CD14-positive monocyte (primary cell): ENCODE measurements at regions not wholly inside any gene's neighbourhood (a gene's known extent, or its start where the extent isn't known, plus 50 kb on each side); places are given as distances from the start of the nearest gene placed in this dataset.
"Not testable (repeated sequence)": the region's sequence is repeated elsewhere in the genome, so short reads cannot be mapped to it uniquely, and the experiment has no call there.

ENCODE experiments used
- DNase-seq, 3 donors: peaks; one replicate each; pipeline ENCODE4 v3.0.0-alpha.2; 2011 to 2022
- H2AFZ ChIP-seq: 2 replicates; pipeline ENCODE4 v1.6.0; 2012; ENCODE audit warnings: mild to moderate bottlenecking, low read depth, low read length, inconsistent platforms; ENCODE audit not compliant: insufficient read depth, poor library complexity, severe bottlenecking
- H3K27ac ChIP-seq, 2 donors: 1 replicate in 1 of 2; 2 replicates in 1 of 2; pipeline ENCODE4 v1.5.1; 2012 to 2013; ENCODE audit warnings: low read length in 2 of 2, control low read depth in 1 of 2, inconsistent platforms in 1 of 2, low read depth in 1 of 2, mild to moderate bottlenecking in 1 of 2
- H3K27me3 ChIP-seq, 2 donors: one replicate each; pipeline versions ENCODE4 v1.6.0 to v1.6.1; 2011 to 2013; ENCODE audit warnings: low read length in 2 of 2; ENCODE audit not compliant: control insufficient read depth in 2 of 2, insufficient read depth in 2 of 2
- H3K36me3 ChIP-seq, 2 donors: replicated peaks in 1 of 2; 1 replicate in 1 of 2; 2 replicates in 1 of 2; pipeline versions ENCODE4 v1.5.1 to v1.6.1; 2012 to 2013; ENCODE audit warnings: low read length in 2 of 2, control low read depth in 1 of 2, inconsistent platforms in 1 of 2, mild to moderate bottlenecking in 1 of 2; ENCODE audit not compliant: insufficient read depth in 2 of 2, control insufficient read depth in 1 of 2
- H3K4me1 ChIP-seq, 2 donors: 1 replicate in 1 of 2; 2 replicates in 1 of 2; pipeline versions ENCODE4 v1.5.1 to v1.6.1; 2012 to 2013; ENCODE audit warnings: low read length in 2 of 2, control low read depth in 1 of 2, inconsistent platforms in 1 of 2, mild to moderate bottlenecking in 1 of 2, moderate library complexity in 1 of 2; ENCODE audit not compliant: insufficient read depth in 2 of 2, control insufficient read depth in 1 of 2
- H3K4me2 ChIP-seq: replicated peaks from 2 replicates; pipeline ENCODE3; 2012; ENCODE audit warnings: low read length, moderate library complexity, mild to moderate bottlenecking; ENCODE audit not compliant: poor library complexity, severe bottlenecking; ENCODE audit errors: extremely low read depth
- H3K4me3 ChIP-seq, 3 experiments: fragments of 200-600 bp in 1 of 3; sonication (generic) in 1 of 3; replicated peaks in 1 of 3; 1 replicate in 2 of 3; 2 replicates in 1 of 3; pipeline ENCODE4 v1.5.1; 2011 to 2013; ENCODE audit warnings: low read length in 3 of 3, mild to moderate bottlenecking in 3 of 3, control low read depth in 2 of 3, low read depth in 2 of 3, inconsistent platforms in 1 of 3, moderate library complexity in 1 of 3
- H3K79me2 ChIP-seq: 2 replicates; pipeline ENCODE4 v1.6.0; 2012; ENCODE audit warnings: mild to moderate bottlenecking, control low read depth, inconsistent platforms, low read length, moderate library complexity; ENCODE audit not compliant: insufficient read depth
- H3K9ac ChIP-seq: 2 replicates; pipeline ENCODE4 v1.6.0; 2017; ENCODE audit warnings: low read length, mild to moderate bottlenecking; ENCODE audit not compliant: insufficient read depth, poor library complexity, severe bottlenecking
- H3K9me3 ChIP-seq, 2 donors: replicated peaks in 1 of 2; 1 replicate in 1 of 2; 2 replicates in 1 of 2; pipeline versions ENCODE4 v1.5.1 to v1.6.1; 2012 to 2013; ENCODE audit warnings: low read length in 2 of 2, control low read depth in 1 of 2; ENCODE audit not compliant: control insufficient read depth in 1 of 2, insufficient read depth in 1 of 2
- H4K20me1 ChIP-seq: 2 replicates; pipeline ENCODE4 v1.6.0; 2012; ENCODE audit warnings: mild to moderate bottlenecking, low read length, control low read depth, moderate library complexity; ENCODE audit not compliant: insufficient read depth
- H3K27ac Mint-ChIP-seq, 7 donors: one replicate each; pipeline ENCODE4 v1.8.0; 2020; ENCODE audit warnings: mild to moderate bottlenecking in 7 of 7, mixed read lengths in 7 of 7, moderate library complexity in 6 of 7, inconsistent platforms in 2 of 7
- H3K27me3 Mint-ChIP-seq, 3 donors: one replicate each; pipeline ENCODE4 v1.8.0; 2021 to 2022; ENCODE audit warnings: low read depth in 3 of 3, mild to moderate bottlenecking in 3 of 3, mixed read lengths in 3 of 3, moderate library complexity in 3 of 3, inconsistent platforms in 1 of 3
- H3K36me3 Mint-ChIP-seq, 2 donors: one replicate each; pipeline ENCODE4 v1.8.0; 2020; ENCODE audit warnings: mixed read lengths in 2 of 2, inconsistent platforms in 1 of 2, mild to moderate bottlenecking in 1 of 2
- H3K4me1 Mint-ChIP-seq: one replicate; pipeline ENCODE4 v1.8.0; 2020; ENCODE audit warnings: mild to moderate bottlenecking, mixed read lengths
- H3K4me3 Mint-ChIP-seq, 2 donors: one replicate each; pipeline ENCODE4 v1.8.0; 2020; ENCODE audit warnings: mild to moderate bottlenecking in 2 of 2, mixed read lengths in 2 of 2, moderate library complexity in 1 of 2
- H3K9me3 Mint-ChIP-seq, 7 donors: one replicate each; pipeline ENCODE4 v1.8.0; 2020 to 2022; ENCODE audit warnings: mixed read lengths in 7 of 7, mild to moderate bottlenecking in 6 of 7, moderate library complexity in 6 of 7, inconsistent platforms in 2 of 7
- CTCF ChIP-seq: fragments of 200-600 bp; IDR thresholded peaks from one replicate; pipeline ENCODE4 v1.8.0; 2022; ENCODE audit warnings: antibody characterized with exemption, mild to moderate bottlenecking
- WGBS: methylation state at CpG from one replicate; pipeline ENCODE4 v1.1.5; 2013; ENCODE audit warnings: missing lambda C conversion rate; ENCODE audit not compliant: insufficient coverage; 5-methylcytosine and 5-hydroxymethylcytosine counted together
- intact Hi-C, 2 donors: fragments of 100-400 bp; cut with micrococcal nuclease; formaldehyde crosslinking; loops; one replicate each; pipeline versions ENCODE4 v1.15.0 to v1.15.1; 2023

- H3K9ac ChIP-seq, H3K4me1 ChIP-seq, H3K27ac Mint-ChIP-seq, H2AFZ ChIP-seq, intact Hi-C loops, H3K36me3 ChIP-seq, H3K79me2 ChIP-seq, H3K27me3 ChIP-seq, H3K4me3 ChIP-seq, H3K36me3 Mint-ChIP-seq, H4K20me1 ChIP-seq, H3K9me3 ChIP-seq, H3K4me2 ChIP-seq, H3K9me3 Mint-ChIP-seq, H3K4me3 Mint-ChIP-seq, H3K4me1 Mint-ChIP-seq, H3K27me3 Mint-ChIP-seq, H3K27ac ChIP-seq: not testable (repeated sequence)
- peak in 1 of 3 donors; percentile 2 for DNase-seq
- peak; percentile 71 for TF ChIP-seq CTCF
- WGBS = no CpG with 5 or more reads among the region's 3 CpGs
Measured at GRCh38 chr1:46878173-46878782, 63.0 kb downstream of the CYP4A11 start.

DNA sequence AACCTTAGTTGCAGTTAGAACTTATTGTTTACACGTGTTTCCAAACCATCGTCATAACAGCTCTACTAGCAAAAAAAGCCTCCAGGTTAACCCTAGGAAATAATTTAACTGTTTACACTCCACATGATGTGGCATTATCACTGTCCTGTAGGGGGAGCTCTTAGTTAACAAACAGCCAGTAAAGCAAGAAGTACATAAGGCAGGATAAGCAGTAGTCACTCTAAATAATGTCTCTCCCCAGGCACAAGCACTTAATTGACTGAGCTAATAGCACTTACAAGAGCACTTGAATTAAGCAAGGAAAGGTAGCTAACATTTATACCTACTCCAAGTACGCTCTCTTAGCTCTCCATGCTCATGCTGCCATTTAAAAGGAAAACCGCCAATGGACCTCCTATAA, 65.2 kb downstream of the CYP4A11 start:
- H2AFZ ChIP-seq, H3K79me2 ChIP-seq, H3K9ac ChIP-seq, H3K9me3 ChIP-seq, H3K27ac ChIP-seq, H3K4me3 Mint-ChIP-seq, H3K36me3 Mint-ChIP-seq, H3K27me3 ChIP-seq, H3K4me1 ChIP-seq, H3K4me2 ChIP-seq, H3K4me1 Mint-ChIP-seq, H3K36me3 ChIP-seq, DNase-seq, H3K27ac Mint-ChIP-seq, H3K4me3 ChIP-seq, H4K20me1 ChIP-seq, intact Hi-C loops, H3K27me3 Mint-ChIP-seq, H3K9me3 Mint-ChIP-seq: not testable (repeated sequence)
- peak; percentile 35 for TF ChIP-seq CTCF
- whole genome bisulfite sequencing = no CpG with 5 or more reads among the region's 4 CpGs
